ENCODE measurements at regions not wholly inside any gene's neighbourhood (a gene's known extent, or its start where the extent isn't known, plus 50 kb on each side); places are given as distances from the start of the nearest gene placed in this dataset.

DNA sequence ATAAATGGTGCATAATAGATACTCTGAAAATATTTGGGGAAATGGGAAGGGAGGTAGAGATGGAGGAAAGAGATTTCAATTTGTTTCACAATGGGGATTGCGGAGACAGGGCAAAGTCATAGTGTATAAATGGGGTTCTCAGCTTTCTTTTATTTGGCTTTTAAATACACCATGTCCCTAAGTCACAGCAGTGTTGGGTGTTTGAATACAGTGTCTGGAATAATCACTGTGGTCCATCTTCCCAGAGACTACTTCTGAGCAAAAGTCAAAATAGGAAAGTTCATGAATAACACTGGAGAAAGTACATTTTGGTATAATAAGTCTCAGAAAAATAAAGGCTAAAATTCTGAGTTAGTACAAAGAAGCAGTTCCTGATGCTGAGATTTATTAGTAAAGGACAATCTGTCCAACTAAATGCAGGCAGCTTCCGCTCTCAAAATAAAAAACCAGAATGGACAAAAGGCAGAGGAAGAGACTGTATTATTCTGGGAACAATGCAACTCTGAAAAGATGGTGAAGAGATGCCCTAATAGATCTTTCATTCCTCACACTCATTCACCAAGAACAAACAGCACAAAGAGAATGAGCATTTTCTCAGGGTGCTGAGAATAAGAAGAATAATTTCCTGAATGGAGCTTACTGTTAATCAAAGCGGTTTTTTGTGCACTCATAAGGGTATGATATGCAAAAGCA lies 295.4 kb upstream of the PIK3C3 start:
- no peaks in the 10 kb centered on the region for H3K36me3 ChIP-seq (ENCODE audit: insufficient read depth, low read length)
- H3K4me1 ChIP-seq (ENCODE audit: insufficient read depth, low read length), result no peaks in the 10 kb centered on the region
- POLR2A ChIA-PET (ENCODE audit: partially characterized antibody), result no interaction called here
- H3K27ac ChIP-seq (ENCODE audit: low read depth, low read length), result no peak overlapping the region
- Mint-ChIP-seq H3K27me3 (no peaks in the 10 kb centered on the region), H3K36me3 (no peaks in the 10 kb centered on the region), H3K27ac (no peak overlapping the region), H3K9me3 (peaks cover 0 to 11% (median 4%) of the 10 kb centered on the region in 8 donors), H3K4me3 (no peak overlapping the region), H3K4me1 (no peaks in the 10 kb centered on the region)
- DNase-seq, result no peak
- no peaks in the 10 kb centered on the region for H3K9me3 ChIP-seq (ENCODE audit: control insufficient read depth in 1 of 2, low read length in 2 of 2)
- CTCF ChIA-PET (ENCODE audit: partially characterized antibody), result no interaction called here
- H3K27me3 ChIP-seq (ENCODE audit: insufficient read depth, low read length), result no peaks in the 10 kb centered on the region
- intact Hi-C loops (cut with micrococcal nuclease), result no loop called here
- no peak overlapping the region for H3K4me3 ChIP-seq (ENCODE audit: low read length in 2 of 2)

DNA sequence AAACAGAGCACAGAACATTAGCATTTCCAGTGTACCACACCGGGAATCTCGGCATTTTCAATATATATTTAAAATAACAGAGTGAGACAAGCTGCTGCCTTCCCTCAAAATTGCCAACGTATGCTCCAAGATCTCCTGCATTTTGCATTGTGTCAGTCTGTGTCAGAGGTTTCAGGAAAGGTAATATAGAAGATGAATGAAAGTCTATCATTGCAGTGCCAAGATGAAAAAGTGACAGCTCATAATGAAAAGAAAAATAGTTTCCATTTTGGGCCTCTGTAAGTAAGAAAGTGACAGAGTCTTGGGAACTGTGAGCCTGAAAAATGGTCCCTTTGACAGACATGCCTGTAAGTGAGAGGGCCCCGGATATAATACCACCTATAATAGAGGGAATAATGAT lies 297.8 kb upstream of the PIK3C3 start:
- no peak overlapping the region for H3K4me3 ChIP-seq (ENCODE audit: low read length in 2 of 2)
- no peaks in the 10 kb centered on the region for H3K4me1 Mint-ChIP-seq
- H3K36me3 Mint-ChIP-seq, result no peaks in the 10 kb centered on the region
- no peaks in the 10 kb centered on the region for H3K9me3 ChIP-seq (ENCODE audit: control insufficient read depth in 1 of 2, low read length in 2 of 2)
- no peak overlapping the region for H3K27ac ChIP-seq (ENCODE audit: low read depth, low read length)
- H3K4me1 ChIP-seq (ENCODE audit: insufficient read depth, low read length), result no peaks in the 10 kb centered on the region
- H3K27me3 ChIP-seq (ENCODE audit: insufficient read depth, low read length), result no peaks in the 10 kb centered on the region
- peaks cover 0 to 7% (median 4%) of the 10 kb centered on the region in 8 donors for H3K9me3 Mint-ChIP-seq
- DNase-seq, result no peak
- H3K27me3 Mint-ChIP-seq, result no peaks in the 10 kb centered on the region
- H3K36me3 ChIP-seq (ENCODE audit: insufficient read depth, low read length), result no peaks in the 10 kb centered on the region
- ChIA-PET CTCF (ENCODE audit: partially characterized antibody) (interaction anchor here (1.1 kb wide), 1 partner anchor 15 kb away, joined by 3 read pairs; no protein-coding TSS in a partner anchor), POLR2A (ENCODE audit: partially characterized antibody) (no interaction called here)
- no peak overlapping the region for H3K4me3 Mint-ChIP-seq
- intact Hi-C loops (cut with micrococcal nuclease), result no loop called here
- no peak overlapping the region for H3K27ac Mint-ChIP-seq

DNA sequence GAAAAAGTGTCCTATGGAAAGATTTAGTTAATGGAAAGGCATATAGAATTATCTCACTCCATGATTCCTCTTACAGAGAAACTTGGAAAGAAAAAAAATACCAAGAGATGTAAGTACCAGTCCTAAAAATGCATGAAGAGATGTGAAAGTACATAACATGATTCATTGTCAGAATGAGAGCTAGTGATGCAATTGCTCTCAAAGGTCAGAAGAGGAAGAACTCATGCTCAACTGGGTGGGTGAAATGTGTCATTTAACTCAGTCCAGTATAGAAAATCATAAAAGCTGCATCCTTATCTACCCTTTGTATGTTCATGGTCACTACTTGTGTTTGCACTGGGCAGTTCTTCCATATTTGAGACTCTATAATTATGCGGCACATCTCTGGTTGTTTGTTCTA lies 300.0 kb upstream of the PIK3C3 start:
- no peaks in the 10 kb centered on the region for H3K4me1 ChIP-seq (ENCODE audit: insufficient read depth, low read length)
- Mint-ChIP-seq H3K27ac (no peak overlapping the region), H3K9me3 (peaks cover 0 to 2% (median 0%) of the 10 kb centered on the region in 8 donors), H3K27me3 (no peaks in the 10 kb centered on the region), H3K4me3 (no peak overlapping the region), H3K4me1 (no peaks in the 10 kb centered on the region), H3K36me3 (no peaks in the 10 kb centered on the region)
- H3K27ac ChIP-seq (ENCODE audit: low read depth, low read length), result no peak overlapping the region
- POLR2A ChIA-PET (ENCODE audit: partially characterized antibody), result no interaction called here
- no peaks in the 10 kb centered on the region for H3K27me3 ChIP-seq (ENCODE audit: insufficient read depth, low read length)
- CTCF ChIA-PET (ENCODE audit: partially characterized antibody), result no interaction called here
- intact Hi-C loops (cut with micrococcal nuclease), result no loop called here
- H3K9me3 ChIP-seq (ENCODE audit: control insufficient read depth in 1 of 2, low read length in 2 of 2), result no peaks in the 10 kb centered on the region
- no peak overlapping the region for H3K4me3 ChIP-seq (ENCODE audit: low read length in 2 of 2)
- no peak for DNase-seq
- H3K36me3 ChIP-seq (ENCODE audit: insufficient read depth, low read length), result no peaks in the 10 kb centered on the region

- POLR2A ChIA-PET (ENCODE audit: partially characterized antibody), result no interaction called here
- no peak for DNase-seq
Observed at GRCh38 chr18:41647914-41648313, 307.1 kb upstream of the PIK3C3 start.

DNA sequence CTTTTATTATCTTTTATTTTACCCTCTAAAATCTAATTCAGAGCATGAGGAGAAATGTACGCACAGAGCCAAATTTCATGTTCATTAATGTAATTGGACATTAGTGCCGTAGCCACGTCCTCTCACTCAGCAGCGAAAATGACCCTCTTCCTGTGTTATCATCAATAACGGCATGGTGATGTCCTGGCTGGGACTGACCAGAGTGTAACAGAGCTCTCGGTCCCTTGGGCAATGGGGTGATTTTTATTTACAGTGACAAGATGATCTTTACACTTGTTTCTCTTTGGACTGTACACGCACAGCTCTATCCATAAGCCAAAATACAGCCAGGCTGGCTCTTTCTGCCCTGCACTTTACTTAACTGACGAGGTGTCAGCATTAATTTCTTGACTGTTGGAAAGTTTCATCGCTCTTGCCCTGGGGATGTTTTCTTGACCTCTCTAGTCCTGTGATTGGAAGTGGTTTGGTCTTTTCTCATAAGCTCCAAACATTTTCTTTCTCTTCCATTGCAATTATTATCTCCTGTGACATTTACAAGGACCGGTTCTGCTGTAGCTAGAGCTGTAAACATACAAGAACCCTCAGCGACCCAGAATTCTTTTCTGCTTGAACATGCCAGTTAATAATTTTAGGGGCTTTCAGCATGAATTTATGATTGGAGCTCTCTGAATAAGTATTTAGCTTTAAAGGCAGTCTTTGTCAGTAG lies 308.0 kb upstream of the PIK3C3 start:
- CTCF ChIA-PET (ENCODE audit: partially characterized antibody), result no interaction called here
- Histone ChIP-seq H3K4me3 (ENCODE audit: low read length in 2 of 2) (no peak overlapping the region), H3K27ac (ENCODE audit: low read depth, low read length) (no peak overlapping the region), H3K36me3 (ENCODE audit: insufficient read depth, low read length) (no peaks in the 10 kb centered on the region), H3K4me1 (ENCODE audit: insufficient read depth, low read length) (no peaks in the 10 kb centered on the region), H3K27me3 (ENCODE audit: insufficient read depth, low read length) (no peaks in the 10 kb centered on the region), H3K9me3 (ENCODE audit: control insufficient read depth in 1 of 2, low read length in 2 of 2) (no peaks in the 10 kb centered on the region)
- Mint-ChIP-seq H3K9me3 (peaks cover 0 to 13% (median 1%) of the 10 kb centered on the region in 8 donors), H3K27ac (no peak overlapping the region), H3K4me1 (no peaks in the 10 kb centered on the region), H3K4me3 (no peak overlapping the region), H3K36me3 (no peaks in the 10 kb centered on the region), H3K27me3 (no peaks in the 10 kb centered on the region)
- intact Hi-C loops (cut with micrococcal nuclease), result no loop called here
- POLR2A ChIA-PET (ENCODE audit: partially characterized antibody), result no interaction called here
- no peak for DNase-seq

More at GRCh38 chr18:41647914-41648313, 307.1 kb upstream of the PIK3C3 start:
- Histone ChIP-seq H3K4me3 (ENCODE audit: low read length in 2 of 2) (no peak overlapping the region), H3K4me1 (ENCODE audit: insufficient read depth, low read length) (no peaks in the 10 kb centered on the region), H3K27me3 (ENCODE audit: insufficient read depth, low read length) (no peaks in the 10 kb centered on the region), H3K9me3 (ENCODE audit: control insufficient read depth in 1 of 2, low read length in 2 of 2) (no peaks in the 10 kb centered on the region), H3K36me3 (ENCODE audit: insufficient read depth, low read length) (no peaks in the 10 kb centered on the region), H3K27ac (ENCODE audit: low read depth, low read length) (no peak overlapping the region)
- Mint-ChIP-seq H3K4me1 (no peaks in the 10 kb centered on the region), H3K27me3 (no peaks in the 10 kb centered on the region), H3K9me3 (peaks cover 0 to 13% (median 1%) of the 10 kb centered on the region in 8 donors), H3K36me3 (no peaks in the 10 kb centered on the region), H3K4me3 (no peak overlapping the region), H3K27ac (no peak overlapping the region)
- CTCF ChIA-PET (ENCODE audit: partially characterized antibody), result no interaction called here
- intact Hi-C loops (cut with micrococcal nuclease), result no loop called here

GRCh38 chr18:41645589-41646360 lies 309.3 kb upstream of the PIK3C3 start:
- intact Hi-C loops (cut with micrococcal nuclease), result no loop called here
- no peak overlapping the region for H3K4me3 Mint-ChIP-seq
- ChIA-PET POLR2A (ENCODE audit: partially characterized antibody) (no interaction called here), CTCF (ENCODE audit: partially characterized antibody) (no interaction called here)
- Histone ChIP-seq H3K4me3 (ENCODE audit: low read length in 2 of 2) (no peak overlapping the region), H3K27ac (ENCODE audit: low read depth, low read length) (no peak overlapping the region), H3K27me3 (ENCODE audit: insufficient read depth, low read length) (no peaks in the 10 kb centered on the region), H3K36me3 (ENCODE audit: insufficient read depth, low read length) (no peaks in the 10 kb centered on the region), H3K4me1 (ENCODE audit: insufficient read depth, low read length) (no peaks in the 10 kb centered on the region), H3K9me3 (ENCODE audit: control insufficient read depth in 1 of 2, low read length in 2 of 2) (no peaks in the 10 kb centered on the region)
- H3K36me3 Mint-ChIP-seq, result no peaks in the 10 kb centered on the region
- no peaks in the 10 kb centered on the region for H3K27me3 Mint-ChIP-seq
- no peak for DNase-seq
- no peak overlapping the region for H3K27ac Mint-ChIP-seq
- H3K4me1 Mint-ChIP-seq, result no peaks in the 10 kb centered on the region
- H3K9me3 Mint-ChIP-seq, result peaks cover 0 to 13% (median 2%) of the 10 kb centered on the region in 8 donors

DNA sequence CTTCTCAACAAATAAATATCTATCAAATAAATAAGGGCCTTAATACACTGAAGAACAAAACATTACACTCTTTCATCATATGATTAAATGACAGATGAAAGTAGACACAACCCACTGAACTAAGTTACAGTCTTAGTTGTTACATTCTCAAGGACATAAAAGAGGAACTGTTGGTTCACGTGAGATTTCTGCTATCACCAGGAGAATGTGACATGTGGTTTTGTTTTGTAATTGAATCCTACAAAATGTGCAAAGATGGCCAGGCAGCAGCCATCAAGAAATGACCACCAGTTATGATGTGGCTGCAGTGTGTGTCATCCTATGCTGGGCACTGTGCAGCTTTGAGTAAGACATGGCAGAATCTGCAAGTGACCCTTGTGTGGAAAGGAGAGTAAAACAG lies 310.6 kb upstream of the PIK3C3 start:
- no peaks in the 10 kb centered on the region for H3K4me1 ChIP-seq (ENCODE audit: insufficient read depth, low read length)
- DNase-seq, result no peak
- CTCF ChIA-PET (ENCODE audit: partially characterized antibody), result no interaction called here
- H3K9me3 ChIP-seq (ENCODE audit: control insufficient read depth in 1 of 2, low read length in 2 of 2), result no peaks in the 10 kb centered on the region
- H3K27me3 ChIP-seq (ENCODE audit: insufficient read depth, low read length), result no peaks in the 10 kb centered on the region
- H3K36me3 ChIP-seq (ENCODE audit: insufficient read depth, low read length), result no peaks in the 10 kb centered on the region
- no peaks in the 10 kb centered on the region for H3K27me3 Mint-ChIP-seq
- intact Hi-C loops (cut with micrococcal nuclease), result no loop called here
- H3K4me3 Mint-ChIP-seq, result no peak overlapping the region
- POLR2A ChIA-PET (ENCODE audit: partially characterized antibody), result no interaction called here
- H3K4me3 ChIP-seq (ENCODE audit: low read length in 2 of 2), result no peak overlapping the region
- H3K9me3 Mint-ChIP-seq, result peaks cover 0 to 9% (median 2%) of the 10 kb centered on the region in 8 donors
- H3K4me1 Mint-ChIP-seq, result no peaks in the 10 kb centered on the region
- no peaks in the 10 kb centered on the region for H3K36me3 Mint-ChIP-seq
- H3K27ac ChIP-seq (ENCODE audit: low read depth, low read length), result no peak overlapping the region
- H3K27ac Mint-ChIP-seq, result no peak overlapping the region

All from CD4-positive, alpha-beta memory T cell (primary cell).